Ovary (tissue), 7 donors: ENCODE measurements at regions not wholly inside any gene's neighbourhood (a gene's known extent, or its start where the extent isn't known, plus 50 kb on each side); places are given as distances from the start of the nearest gene placed in this dataset.
A peak's percentile ranks its signal among the peaks of the same experiment; 100 is the strongest.
"Not testable (repeated sequence)": the region's sequence is repeated elsewhere in the genome, so short reads cannot be mapped to it uniquely, and the experiment has no call there.

ENCODE experiments used
- DNase-seq, 5 donors: peaks; one replicate each; pipeline ENCODE4 v3.0.0-alpha.2; 2019 to 2020
- H3K27ac ChIP-seq, 2 donors: fragments of 200-600 bp; one replicate each; pipeline versions ENCODE4 v1.5.1 to v1.8.0; 2019 to 2022
- H3K27me3 ChIP-seq: fragments of 200-600 bp; one replicate; pipeline ENCODE4 v1.8.0; 2022
- H3K36me3 ChIP-seq: fragments of 200-600 bp; sonication (generic); one replicate; pipeline ENCODE4 v1.5.1; 2019
- H3K4me1 ChIP-seq: one replicate; pipeline ENCODE4 v1.8.1; 2013; ENCODE audit warnings: mild to moderate bottlenecking, moderate library complexity; ENCODE audit not compliant: insufficient read depth
- H3K4me3 ChIP-seq: fragments of 200-600 bp; sonication (generic); one replicate; pipeline ENCODE4 v1.5.1; 2017
- H3K9me3 ChIP-seq, 2 donors: fragments of 200-600 bp in 1 of 2; sonication (generic) in 1 of 2; one replicate each; pipeline versions ENCODE4 v1.5.1 to v1.8.1; 2013 to 2019; ENCODE audit warnings: mild to moderate bottlenecking in 1 of 2, moderate library complexity in 1 of 2
- CTCF ChIP-seq, 3 donors: fragments of 450-650 bp in 2 of 3; fragments of 200-600 bp in 1 of 3; IDR thresholded peaks; one replicate each; pipeline versions ENCODE4 v1.5.1 to v1.8.0; 2016 to 2022; ENCODE audit warnings: antibody characterized with exemption in 3 of 3, mild to moderate bottlenecking in 1 of 3
- EP300 ChIP-seq: sonication (generic); formaldehyde crosslinking; IDR thresholded peaks from one replicate; pipeline ENCODE4 v1.6.1; 2017; ENCODE audit warnings: antibody characterized with exemption
- POLR2A ChIP-seq: fragments of 450-650 bp; IDR thresholded peaks from one replicate; pipeline ENCODE4 v1.6.1; 2017; ENCODE audit warnings: antibody characterized with exemption, mild to moderate bottlenecking, moderate library complexity
- WGBS, 3 donors: extraction: QIAGEN DNeasy Blood & Tissue Kit in 1 of 3; methylation state at CpG; one replicate each; pipeline versions ENCODE4 v1.1.5 to v1.1.7; 2013 to 2017; 5-methylcytosine and 5-hydroxymethylcytosine counted together
- intact Hi-C, 4 donors: fragments of 100-400 bp; cut with DNase I; formaldehyde crosslinking; loops; one replicate each; pipeline versions ENCODE4 v1.11.0 to v1.15.1; 2022 to 2023
- donor health status: DM: no; HTN: no; CAD: no; lungs with moderate emphysema.
- donor health status: DM: no; HTN: no; CAD: no.
- donor health status: Bipolar disorder and iron deficiency.
- donor health status: DM: no; HTN: no; CAD: no.
- donor health status: DM: yes; HTN: yes; CAD: no.

- H3K27ac ChIP-seq: no peak overlapping the region
- no peak for DNase-seq
- no peaks in the 10 kb centered on the region for H3K27me3 ChIP-seq
- intact Hi-C loops: no loop called here
- H3K4me1 ChIP-seq: no peaks in the 10 kb centered on the region
- H3K9me3 ChIP-seq: no peaks in the 10 kb centered on the region
- no peak overlapping the region for H3K4me3 ChIP-seq
- TF ChIP-seq CTCF (IDR thresholded peaks at IDR 0.05) (no peak), POLR2A (no peak), EP300 (no peak)
- 84 to 89% (median 88%) methylated on average over 3 of the region's 3 CpGs for WGBS, 3 donors
- H3K36me3 ChIP-seq: no peaks in the 10 kb centered on the region
Measured at GRCh38 chr14:101086926-101087325, 183.4 kb upstream of the RTL1 start.

- H3K9me3 ChIP-seq: no peaks in the 10 kb centered on the region
- H3K4me3 ChIP-seq: no peak overlapping the region
- WGBS, 3 donors: 83 to 86% (median 84%) methylated on average over 11 of the region's 11 CpGs
- no peak overlapping the region for H3K27ac ChIP-seq
- TF ChIP-seq EP300 (no peak), CTCF (IDR thresholded peaks at IDR 0.05) (no peak), POLR2A (no peak)
- intact Hi-C loops: no loop called here
- no peaks in the 10 kb centered on the region for H3K27me3 ChIP-seq
- H3K4me1 ChIP-seq: no peaks in the 10 kb centered on the region
- no peaks in the 10 kb centered on the region for H3K36me3 ChIP-seq
- no peak for DNase-seq
Measured at GRCh38 chr14:101087614-101088394, 184.3 kb upstream of the RTL1 start.

- no peak for DNase-seq
- Histone ChIP-seq H3K27me3 (no peaks in the 10 kb centered on the region), H3K4me1 (no peaks in the 10 kb centered on the region), H3K27ac (no peak overlapping the region), H3K4me3 (no peak overlapping the region), H3K9me3 (no peaks in the 10 kb centered on the region), H3K36me3 (no peaks in the 10 kb centered on the region)
- TF ChIP-seq EP300 (no peak), POLR2A (no peak), CTCF (IDR thresholded peaks at IDR 0.05) (no peak)
- intact Hi-C loops: no loop called here
- WGBS, 3 donors: 88 to 97% (median 96%) methylated on average over 6 of the region's 6 CpGs
Measured at GRCh38 chr14:101088395-101088667, 184.8 kb upstream of the RTL1 start.

- intact Hi-C loops: no loop called here
- Histone ChIP-seq H3K9me3 (no peaks in the 10 kb centered on the region), H3K27ac (no peak overlapping the region), H3K36me3 (no peaks in the 10 kb centered on the region), H3K27me3 (no peaks in the 10 kb centered on the region), H3K4me1 (no peaks in the 10 kb centered on the region), H3K4me3 (no peak overlapping the region)
- TF ChIP-seq POLR2A: no peak
- TF ChIP-seq CTCF (IDR thresholded peaks at IDR 0.05): no peak
- no peak for TF ChIP-seq EP300
- WGBS, 3 donors: 84 to 90% (median 89%) methylated on average over 3 of the region's 3 CpGs
- no peak for DNase-seq
Measured at GRCh38 chr14:101088714-101089113, 185.2 kb upstream of the RTL1 start.

- H3K4me3 ChIP-seq, H3K36me3 ChIP-seq, H3K27ac ChIP-seq, H3K4me1 ChIP-seq, H3K27me3 ChIP-seq, H3K9me3 ChIP-seq, intact Hi-C loops: not testable (repeated sequence)
- WGBS, 3 donors: 88 to 96% (median 92%) methylated on average over 11 of the region's 11 CpGs
- peak in 1 of 5 donors; percentile 7 for DNase-seq
Measured at GRCh38 chr14:101090478-101090877, 187.0 kb upstream of the RTL1 start.
